ENCODE measurements at regions not wholly inside any gene's neighbourhood (a gene's known extent, or its start where the extent isn't known, plus 50 kb on each side); places are given as distances from the start of the nearest gene placed in this dataset.

GRCh38 chr2:212832211-212833195, 293.9 kb upstream of the ERBB4 start:
- H3K4me1 Mint-ChIP-seq (ENCODE audit: low read depth) = no peaks in the 10 kb centered on the region
- no peak for DNase-seq
- H3K27ac Mint-ChIP-seq = no peak overlapping the region
- H3K36me3 Mint-ChIP-seq (ENCODE audit: low read depth) = peaks cover 12% of the 10 kb centered on the region
- H3K9me3 Mint-ChIP-seq = peaks cover 15% of the 10 kb centered on the region
- no peak for TF ChIP-seq CTCF (IDR thresholded peaks at IDR 0.05)
- no peak overlapping the region for H3K4me3 Mint-ChIP-seq
- H3K27me3 Mint-ChIP-seq (ENCODE audit: insufficient read depth) = no peaks in the 10 kb centered on the region

DNA sequence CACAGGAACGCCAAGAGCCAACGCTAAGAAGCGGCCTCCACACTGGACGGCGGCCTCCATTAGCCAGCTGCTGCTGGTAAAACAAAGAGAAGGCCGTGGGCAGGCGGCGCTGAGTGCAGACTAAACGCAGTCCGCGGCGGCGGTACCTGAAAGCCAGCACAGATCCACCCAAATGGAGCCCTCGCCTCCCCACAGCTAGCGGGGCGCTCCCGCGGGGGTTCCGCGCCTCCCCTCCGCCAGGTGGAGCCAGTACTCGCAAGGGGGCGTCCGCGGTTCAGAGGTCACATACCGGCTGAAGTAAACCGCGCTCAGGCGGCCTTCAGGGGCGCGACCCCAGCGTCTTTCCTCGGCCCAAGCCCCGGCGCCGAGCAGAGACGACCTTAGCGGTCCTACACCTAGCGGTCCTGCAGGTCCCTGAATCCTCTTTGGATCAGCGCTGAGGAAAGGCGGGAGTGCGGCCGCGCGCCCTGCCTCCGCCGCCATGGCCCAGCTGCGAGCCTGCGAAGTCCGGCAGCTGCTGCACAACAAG, 293.1 kb upstream of the ERBB4 start:
- no peaks in the 10 kb centered on the region for H3K27me3 Mint-ChIP-seq (ENCODE audit: insufficient read depth)
- peaks cover 15% of the 10 kb centered on the region for H3K9me3 Mint-ChIP-seq
- H3K27ac Mint-ChIP-seq = no peak overlapping the region

GRCh38 chr2:212816267-212816666, 277.7 kb upstream of the ERBB4 start:
- DNase-seq = no peak
- Mint-ChIP-seq H3K9me3 (no peaks in the 10 kb centered on the region), H3K4me3 (no peak overlapping the region), H3K27me3 (ENCODE audit: insufficient read depth) (no peaks in the 10 kb centered on the region), H3K4me1 (ENCODE audit: low read depth) (peaks cover 8% of the 10 kb centered on the region), H3K27ac (no peak overlapping the region), H3K36me3 (ENCODE audit: low read depth) (no peaks in the 10 kb centered on the region)
- no peak for TF ChIP-seq CTCF (IDR thresholded peaks at IDR 0.05)

More for the DNA sequence above, 293.1 kb upstream of the ERBB4 start:
- Mint-ChIP-seq H3K36me3 (ENCODE audit: low read depth) (peaks cover 12% of the 10 kb centered on the region), H3K4me1 (ENCODE audit: low read depth) (no peaks in the 10 kb centered on the region), H3K4me3 (no peak overlapping the region)
- no peak for TF ChIP-seq CTCF (IDR thresholded peaks at IDR 0.05)
- DNase-seq = no peak

DNA sequence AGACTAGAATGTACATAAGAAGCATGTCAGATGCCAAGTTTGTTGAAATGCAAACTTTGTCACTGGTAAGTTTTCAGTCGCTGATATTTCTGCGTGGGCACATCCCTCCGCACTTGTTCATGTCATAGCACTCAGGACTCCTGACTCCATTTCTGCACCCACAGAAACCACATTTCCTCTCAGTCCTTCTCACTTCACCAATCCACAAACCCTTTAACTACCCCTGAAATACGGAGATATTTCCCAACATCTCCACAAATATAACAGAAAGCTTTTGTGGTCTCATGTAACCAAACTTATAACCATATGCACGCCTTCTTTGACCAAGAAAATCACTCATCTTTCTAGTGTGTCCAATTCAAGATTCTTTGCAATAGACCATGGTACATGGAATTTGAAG, 276.9 kb upstream of the ERBB4 start:
- no peak for TF ChIP-seq CTCF (IDR thresholded peaks at IDR 0.05)
- H3K4me1 Mint-ChIP-seq (ENCODE audit: low read depth) = peaks cover 13% of the 10 kb centered on the region
- H3K36me3 Mint-ChIP-seq (ENCODE audit: low read depth) = no peaks in the 10 kb centered on the region
- no peaks in the 10 kb centered on the region for H3K9me3 Mint-ChIP-seq
- H3K27ac Mint-ChIP-seq = no peak overlapping the region
- no peak for DNase-seq
- H3K27me3 Mint-ChIP-seq (ENCODE audit: insufficient read depth) = no peaks in the 10 kb centered on the region
- H3K4me3 Mint-ChIP-seq = no peak overlapping the region

DNA sequence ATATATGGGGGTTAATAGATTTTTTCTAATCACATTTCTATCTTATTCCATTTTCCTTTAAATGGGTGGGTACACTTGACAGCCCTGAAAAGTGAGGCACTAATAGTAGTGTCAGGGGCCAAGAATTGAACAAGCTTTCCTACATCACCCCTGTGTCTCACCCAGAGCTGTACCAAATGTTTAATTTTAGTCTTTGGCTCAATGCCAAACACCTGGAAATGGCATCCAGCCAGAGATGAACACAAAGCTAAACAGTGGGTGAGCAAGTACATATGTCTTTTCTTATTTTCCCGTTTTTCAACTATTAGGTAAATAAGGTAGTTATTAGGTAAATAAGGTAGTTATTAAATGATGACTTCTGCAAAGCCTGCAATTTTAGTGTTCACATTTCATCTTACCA, 276.3 kb upstream of the ERBB4 start:
- DNase-seq = no peak
- TF ChIP-seq CTCF (IDR thresholded peaks at IDR 0.05) = no peak
- no peaks in the 10 kb centered on the region for H3K36me3 Mint-ChIP-seq (ENCODE audit: low read depth)
- no peak overlapping the region for H3K27ac Mint-ChIP-seq
- H3K9me3 Mint-ChIP-seq = no peaks in the 10 kb centered on the region
- peaks cover 13% of the 10 kb centered on the region for H3K4me1 Mint-ChIP-seq (ENCODE audit: low read depth)
- no peaks in the 10 kb centered on the region for H3K27me3 Mint-ChIP-seq (ENCODE audit: insufficient read depth)
- H3K4me3 Mint-ChIP-seq = no peak overlapping the region

Data from HFFc6 (cell line).